HG03457 (cell line): ENCODE measurements at regions not wholly inside any gene's neighbourhood (a gene's known extent, or its start where the extent isn't known, plus 50 kb on each side); places are given as distances from the start of the nearest gene placed in this dataset.

ENCODE experiments used
- ATAC-seq: cut with Tn5 transposase; IDR thresholded peaks from one replicate; pipeline ENCODE4 v1.9.1; 2021; ENCODE audit warnings: moderate number of reproducible peaks; ENCODE audit not compliant: unreplicated experiment

- no peak for ATAC-seq
Observed at GRCh38 chr2:150909613-150910012, 352.1 kb downstream of the RBM43 start.

DNA sequence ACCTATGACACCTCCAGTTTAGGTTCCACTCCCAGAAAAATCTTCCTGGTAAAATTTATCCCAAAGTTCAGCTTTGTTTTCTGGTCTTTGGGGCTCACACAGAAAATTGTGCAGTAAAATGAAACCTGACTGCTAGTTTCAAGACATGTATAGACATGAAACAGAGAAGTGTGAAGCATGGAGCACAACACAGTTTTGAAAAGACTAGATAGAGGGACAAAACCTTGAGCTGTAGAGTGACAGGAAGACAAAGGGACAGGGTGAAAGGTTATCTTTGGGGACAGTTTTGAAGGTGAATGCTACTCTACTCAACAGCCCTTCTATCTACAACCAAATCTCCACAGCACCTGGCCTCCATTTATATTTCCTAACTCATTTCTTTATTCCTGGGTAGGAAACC is 352.6 kb downstream of the RBM43 start:
- peak; percentile 52 for ATAC-seq

- no peak for ATAC-seq
Observed at GRCh38 chr2:150907466-150907865, 354.2 kb downstream of the RBM43 start.

DNA sequence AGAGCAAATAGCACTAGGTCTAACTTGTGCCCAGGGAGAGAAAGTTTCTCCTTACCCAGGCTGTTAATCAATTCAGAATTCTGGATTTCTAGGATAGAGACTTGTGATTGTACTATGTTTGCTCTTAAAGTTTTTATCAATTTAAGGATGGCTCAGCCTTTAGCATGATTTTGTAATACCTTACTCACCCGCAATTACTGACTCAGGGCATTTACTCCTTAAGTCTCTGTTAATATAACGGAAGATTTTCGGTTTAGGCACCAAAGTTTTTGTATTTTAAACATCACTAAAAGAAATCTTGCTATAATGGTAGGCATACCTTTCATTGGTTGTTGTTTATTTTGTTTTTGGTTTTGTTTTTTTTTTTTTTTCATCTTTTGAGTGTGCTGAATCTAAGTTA is 358.2 kb downstream of the RBM43 start:
- no peak for ATAC-seq

DNA sequence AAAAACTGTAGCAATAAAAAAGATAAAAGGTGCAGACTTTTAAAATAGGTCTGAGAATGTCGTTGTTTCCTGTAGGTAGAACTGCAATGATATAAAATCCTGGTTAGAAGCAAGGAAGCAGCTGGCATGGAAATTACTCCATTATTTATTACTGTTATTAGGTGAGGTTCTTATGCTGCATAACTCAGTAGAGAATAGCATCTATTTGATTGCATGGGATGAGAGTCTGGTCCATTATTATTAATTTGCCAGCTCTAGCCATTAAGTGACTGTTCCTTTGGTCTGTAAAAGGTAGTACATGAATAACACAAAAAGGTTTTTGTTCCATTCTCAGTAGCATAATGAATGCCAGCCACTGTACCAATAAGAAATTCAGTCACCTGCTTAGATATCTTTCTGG is 358.6 kb downstream of the RBM43 start:
- no peak for ATAC-seq

DNA sequence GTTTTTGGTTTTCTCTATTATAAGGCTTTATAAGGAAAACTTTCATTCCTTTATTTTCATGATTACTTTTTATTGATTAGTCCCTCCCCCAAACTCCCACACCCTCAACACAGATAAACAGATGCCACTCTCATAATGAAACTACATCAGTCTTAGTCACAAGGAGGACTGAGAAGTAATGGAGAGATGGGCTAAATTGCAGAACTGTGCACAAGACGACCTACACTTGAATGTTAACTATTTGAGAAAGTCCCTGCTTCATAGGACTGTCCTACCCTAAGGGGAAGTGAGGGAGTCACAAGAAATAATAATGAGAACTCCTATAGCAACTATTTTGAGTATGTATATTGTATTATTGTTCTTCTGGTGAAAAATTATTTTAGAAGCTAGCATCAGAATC is 360.8 kb downstream of the RBM43 start:
- no peak for ATAC-seq

DNA sequence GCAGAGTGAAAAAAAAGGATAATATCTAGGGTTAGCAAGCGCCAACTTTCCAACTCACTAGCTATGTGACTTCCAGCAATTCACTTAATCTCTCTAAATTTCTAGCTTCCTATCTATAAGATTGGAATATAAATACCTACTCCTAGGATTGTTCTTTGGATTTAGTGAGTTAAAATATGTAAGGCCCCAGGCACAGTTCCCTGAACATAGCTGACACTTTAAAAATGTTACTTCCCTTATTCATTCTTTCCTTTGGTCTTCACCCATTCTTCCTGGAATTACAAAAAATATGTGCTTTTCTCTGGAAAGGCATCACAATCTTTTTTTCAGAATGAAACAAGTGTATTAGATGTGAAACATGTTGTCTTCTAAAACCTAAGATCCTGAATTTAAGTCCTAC is 365.7 kb downstream of the RBM43 start:
- ATAC-seq: no peak

- no peak for ATAC-seq
Observed at GRCh38 chr2:150889141-150889540, 372.5 kb downstream of the RBM43 start.

DNA sequence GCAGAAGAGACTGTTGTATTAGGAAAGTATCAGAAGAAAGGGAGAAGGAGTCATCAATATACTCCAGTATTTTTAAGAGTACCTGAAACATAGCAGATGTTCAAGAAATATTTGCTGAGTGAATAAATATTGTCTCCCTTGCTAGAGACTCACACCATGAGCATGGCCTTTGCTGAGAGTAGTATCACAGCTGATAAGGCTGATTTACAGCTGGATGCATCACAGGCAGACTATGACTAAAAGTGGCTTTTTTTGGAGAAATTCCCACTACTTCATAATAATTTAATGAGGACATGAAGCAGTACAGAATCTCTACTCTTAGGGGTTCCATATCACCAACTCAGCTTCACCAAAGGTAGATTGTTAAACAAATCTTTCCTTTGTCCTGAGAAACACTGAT is 373.3 kb downstream of the RBM43 start:
- no peak for ATAC-seq

DNA sequence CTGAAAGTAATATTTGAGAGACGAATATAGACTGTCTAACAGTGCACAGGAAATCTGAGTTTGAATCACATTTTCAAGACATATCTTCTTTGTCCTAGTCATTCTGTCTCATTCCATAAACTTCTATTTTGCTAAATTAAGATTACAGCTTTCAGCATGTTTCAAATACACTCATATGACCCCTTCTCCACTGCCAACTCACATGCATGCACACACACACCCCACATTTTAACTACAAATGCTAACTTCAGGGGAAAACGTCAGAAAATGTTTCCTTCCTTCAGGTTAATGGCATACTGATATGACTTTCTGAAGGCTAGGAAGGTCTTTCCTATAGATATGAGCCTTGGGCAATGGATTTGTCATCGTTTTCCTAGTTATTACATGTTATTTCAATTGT is 373.7 kb downstream of the RBM43 start:
- no peak for ATAC-seq

- no peak for ATAC-seq
Observed at GRCh38 chr2:150885774-150886386, 375.8 kb downstream of the RBM43 start.

- no peak for ATAC-seq
Observed at GRCh38 chr2:150885236-150885635, 376.4 kb downstream of the RBM43 start.

DNA sequence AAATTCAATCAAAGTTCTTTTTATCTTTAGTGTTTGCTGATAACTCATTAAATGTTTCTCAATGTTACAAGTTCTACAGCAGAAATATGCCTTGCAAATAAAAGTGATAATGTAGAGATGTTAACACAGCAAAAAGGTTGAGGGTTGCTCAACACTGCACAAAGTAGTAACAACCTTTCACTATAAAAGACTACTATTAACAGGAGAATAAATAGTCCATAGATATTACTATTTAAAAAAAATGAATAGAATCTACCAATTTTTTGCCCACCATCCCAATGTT is 378.1 kb downstream of the RBM43 start:
- no peak for ATAC-seq

DNA sequence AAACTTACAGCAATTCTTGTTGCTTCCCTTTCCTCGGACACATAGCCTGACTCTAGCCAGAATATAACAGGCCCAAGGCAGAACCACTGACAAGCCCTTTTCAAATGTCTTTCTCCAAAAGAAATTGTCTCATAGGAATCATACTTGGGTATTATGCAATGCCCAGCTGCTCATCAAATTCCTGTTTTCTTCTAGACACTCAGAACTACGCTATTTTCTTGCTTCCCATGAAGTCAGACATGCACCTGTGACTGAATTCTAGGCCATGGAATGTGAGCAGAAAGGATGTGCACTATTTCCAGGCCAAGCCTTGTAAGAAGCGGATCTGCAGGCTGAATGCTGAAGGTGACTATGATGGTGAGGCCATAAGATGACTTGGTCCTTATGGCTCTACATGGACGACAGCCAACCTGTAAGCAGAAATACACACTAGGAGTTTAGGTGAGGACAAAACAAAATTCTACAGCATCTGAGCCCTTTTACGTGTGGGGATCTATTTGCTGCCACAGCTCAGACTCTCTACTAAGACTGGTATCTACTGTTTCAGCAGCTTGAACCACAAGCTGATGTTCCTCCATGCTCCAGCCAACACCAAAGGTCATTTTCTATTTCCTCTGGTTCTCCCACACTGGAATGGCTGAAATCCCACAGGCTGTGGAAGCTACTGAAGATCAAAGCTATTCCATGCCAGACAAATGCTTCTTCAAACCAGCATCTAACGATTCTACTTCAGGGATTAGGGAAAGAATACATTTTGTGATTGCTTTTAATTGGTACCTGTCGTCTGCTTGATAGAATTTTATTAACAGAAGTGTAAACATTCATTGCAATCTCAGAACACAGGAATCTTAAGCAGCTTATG is 378.7 kb downstream of the RBM43 start:
- no peak for ATAC-seq

GRCh38 chr2:150880986-150881385 is 380.7 kb downstream of the RBM43 start:
- ATAC-seq: no peak

GRCh38 chr2:150878356-150878755 is 383.3 kb downstream of the RBM43 start:
- ATAC-seq: no peak

DNA sequence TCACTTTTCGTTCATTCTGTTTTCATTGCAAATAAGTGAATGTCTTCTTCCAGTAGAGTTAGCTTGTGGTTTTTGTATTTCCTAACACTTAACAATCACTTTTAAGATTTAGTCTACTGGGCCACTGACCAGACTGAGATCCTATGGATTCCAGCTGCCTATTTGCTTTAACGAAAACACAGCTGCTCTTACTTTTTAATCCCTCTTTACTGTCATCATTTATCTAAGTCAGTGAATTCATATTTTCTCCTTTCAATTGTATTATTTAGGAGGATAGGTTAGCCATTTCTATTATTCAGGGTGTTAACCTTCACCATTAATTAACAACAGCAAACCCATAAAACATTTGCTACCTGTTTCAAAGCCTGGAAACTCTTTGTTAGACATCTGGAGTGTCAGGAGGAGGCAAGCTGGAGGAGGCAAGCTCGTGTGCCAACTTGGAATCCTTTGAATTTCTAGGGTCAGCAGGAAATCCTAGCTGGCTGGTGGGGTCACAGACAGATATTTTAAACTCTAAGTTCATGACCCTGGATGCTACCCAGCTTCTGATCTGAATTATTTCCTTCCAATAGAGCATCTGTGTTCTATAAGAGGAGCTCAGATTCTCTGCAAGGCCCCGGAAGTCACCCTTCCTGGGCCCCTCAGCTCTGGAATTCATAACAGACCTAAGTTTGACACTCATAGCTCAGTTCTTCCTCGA is 385.3 kb downstream of the RBM43 start:
- no peak for ATAC-seq

GRCh38 chr2:150873396-150873772 is 385.9 kb upstream of the RND3 start:
- no peak for ATAC-seq

- ATAC-seq: no peak
Observed at GRCh38 chr2:150872756-150873395, 385.4 kb upstream of the RND3 start.

DNA sequence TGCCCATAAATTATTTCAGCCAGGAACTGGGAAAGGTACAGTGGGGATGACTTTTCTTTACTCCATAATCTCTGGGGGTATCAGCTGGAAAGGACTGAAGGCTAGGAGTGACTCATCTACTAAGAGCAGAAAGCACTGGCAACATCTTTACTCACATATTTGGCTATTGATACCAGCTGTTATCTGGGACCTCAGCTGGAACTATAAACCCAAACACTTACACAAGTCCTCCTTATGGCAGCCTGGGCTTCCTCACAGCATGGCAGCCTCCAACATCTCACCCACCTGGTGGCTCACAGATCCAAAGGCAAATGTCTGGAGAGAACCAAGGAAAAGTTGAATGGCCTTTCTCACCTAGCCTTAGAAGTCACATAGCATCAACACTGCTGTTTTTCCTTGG is 379.0 kb upstream of the RND3 start:
- ATAC-seq: no peak

DNA sequence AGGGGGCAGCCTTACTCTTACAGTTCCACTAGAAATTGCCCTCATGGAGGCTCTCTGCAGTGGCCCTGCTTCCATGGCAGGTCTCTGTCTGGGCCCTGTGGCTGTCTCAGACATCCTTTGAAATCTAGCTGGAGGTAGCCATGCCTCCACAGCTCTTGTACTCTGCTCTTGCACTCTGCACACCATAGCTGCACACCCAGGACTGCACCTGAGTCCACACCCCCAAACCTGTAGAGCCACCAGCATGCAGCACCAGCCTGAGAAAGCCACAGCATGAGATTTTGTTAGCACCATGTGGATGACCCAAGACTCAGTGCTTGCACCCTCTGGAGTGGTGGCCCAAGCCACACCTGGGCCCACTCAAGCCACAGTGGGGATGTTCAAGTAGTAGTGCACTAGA is 376.2 kb upstream of the RND3 start:
- ATAC-seq: no peak

DNA sequence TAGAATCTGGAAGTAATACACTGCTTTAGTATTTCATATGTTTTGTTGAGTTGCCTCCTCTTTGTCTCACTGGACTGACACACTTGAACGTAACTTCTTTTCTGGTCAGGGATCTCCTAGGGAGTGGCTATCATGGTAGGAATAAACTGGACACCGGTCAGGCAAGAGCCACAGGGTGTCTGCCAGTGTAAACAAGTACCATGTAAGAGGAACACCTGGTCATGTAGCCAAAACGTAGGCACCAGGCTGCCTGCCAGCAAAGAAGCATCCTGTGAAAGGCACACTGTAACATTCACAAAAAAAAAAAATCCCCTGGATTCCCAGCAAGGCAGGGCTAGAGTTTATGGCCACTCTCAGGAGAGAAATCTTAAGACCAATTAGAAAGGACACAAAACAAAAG is 372.8 kb upstream of the RND3 start:
- no peak for ATAC-seq
